NCI-H82 treated with DMSO at 0.1 percent for 48 hours (cell line): ENCODE measurements at regions not wholly inside any gene's neighbourhood (a gene's known extent, or its start where the extent isn't known, plus 50 kb on each side); places are given as distances from the start of the nearest gene placed in this dataset.

ENCODE experiments used
- DNase-seq: peaks from one replicate; lab custom pipeline; 2025; ENCODE audit not compliant: unreplicated experiment; lab: John Stamatoyannopoulos, UW

DNA sequence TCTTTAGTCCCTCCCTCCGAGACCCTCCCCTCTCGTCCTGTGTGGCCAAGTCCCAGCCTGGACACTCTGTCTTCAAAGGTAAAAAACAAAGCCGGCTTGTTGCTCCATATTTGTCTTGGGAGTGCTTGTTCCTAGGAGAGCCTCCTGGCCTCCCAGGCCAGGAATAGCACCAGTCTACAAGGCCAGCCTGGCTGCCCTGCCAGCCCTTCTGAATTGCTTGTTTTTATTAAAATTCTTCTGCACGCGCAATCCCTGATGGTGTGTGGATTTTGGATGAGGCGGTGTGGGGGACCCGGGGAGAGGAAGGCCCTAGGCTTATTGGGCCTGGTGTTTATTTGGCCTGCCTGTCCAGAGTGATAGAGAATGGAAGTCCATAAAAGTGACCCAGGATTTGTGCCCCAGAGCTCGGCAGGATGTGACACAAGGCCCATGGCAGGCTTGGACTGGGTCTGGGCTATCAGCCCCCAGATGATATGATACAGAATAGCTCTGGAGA lies 297.3 kb downstream of the CYP26B1 start:
- no peak for DNase-seq

DNA sequence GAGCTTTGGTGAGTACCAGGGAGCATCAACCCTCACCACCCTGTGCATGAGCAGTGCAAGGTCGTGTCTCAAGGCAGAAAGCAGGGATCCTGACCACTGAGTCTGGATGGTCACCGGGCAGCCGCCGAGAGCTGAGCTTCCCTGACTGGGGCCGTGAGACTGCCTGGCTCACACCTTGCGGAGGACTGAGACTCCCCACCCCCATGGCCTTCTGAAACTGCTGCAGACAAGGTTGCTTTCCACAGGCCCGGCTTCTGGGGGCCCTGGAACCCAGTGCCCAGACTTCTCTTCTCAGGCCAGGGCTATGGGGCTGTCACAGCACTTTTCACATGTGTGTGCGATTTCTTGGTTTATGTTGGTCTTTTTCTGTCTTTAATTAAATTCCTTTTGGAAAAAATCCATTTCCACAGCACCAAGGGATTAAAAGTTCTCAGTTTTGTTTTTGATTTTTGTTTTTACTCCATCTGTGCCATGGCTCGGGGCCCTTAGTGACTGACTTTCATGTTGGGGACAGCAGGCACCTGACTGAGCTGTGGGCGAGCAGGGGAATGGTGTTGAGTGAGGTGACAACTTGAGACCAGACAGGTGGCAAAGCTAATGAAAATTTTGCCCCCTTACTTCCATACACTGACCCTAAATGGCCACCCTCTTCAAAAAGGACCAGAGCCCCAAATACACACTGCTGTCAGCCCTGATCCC lies 297.9 kb downstream of the CYP26B1 start:
- no peak for DNase-seq

DNA sequence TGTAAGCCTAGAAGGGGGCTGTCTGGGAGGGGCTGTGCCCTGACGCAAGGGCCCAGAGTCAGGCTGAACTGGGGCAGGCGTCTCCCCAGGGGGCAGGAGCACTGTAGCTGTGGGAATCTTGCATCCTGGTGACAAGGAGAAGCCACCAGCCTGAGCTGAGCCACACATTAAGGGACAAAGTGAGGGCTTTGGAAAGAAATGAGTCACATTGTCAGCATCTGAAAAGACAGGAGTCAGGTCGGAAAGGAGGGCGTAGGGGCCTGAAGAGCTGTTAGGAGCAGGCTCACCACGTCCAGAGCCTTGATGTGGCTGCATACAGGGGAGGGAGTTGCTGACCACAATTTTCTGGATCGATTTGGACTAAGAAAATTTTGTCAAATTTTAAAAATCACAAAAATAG lies 298.6 kb downstream of the CYP26B1 start:
- no peak for DNase-seq

DNA sequence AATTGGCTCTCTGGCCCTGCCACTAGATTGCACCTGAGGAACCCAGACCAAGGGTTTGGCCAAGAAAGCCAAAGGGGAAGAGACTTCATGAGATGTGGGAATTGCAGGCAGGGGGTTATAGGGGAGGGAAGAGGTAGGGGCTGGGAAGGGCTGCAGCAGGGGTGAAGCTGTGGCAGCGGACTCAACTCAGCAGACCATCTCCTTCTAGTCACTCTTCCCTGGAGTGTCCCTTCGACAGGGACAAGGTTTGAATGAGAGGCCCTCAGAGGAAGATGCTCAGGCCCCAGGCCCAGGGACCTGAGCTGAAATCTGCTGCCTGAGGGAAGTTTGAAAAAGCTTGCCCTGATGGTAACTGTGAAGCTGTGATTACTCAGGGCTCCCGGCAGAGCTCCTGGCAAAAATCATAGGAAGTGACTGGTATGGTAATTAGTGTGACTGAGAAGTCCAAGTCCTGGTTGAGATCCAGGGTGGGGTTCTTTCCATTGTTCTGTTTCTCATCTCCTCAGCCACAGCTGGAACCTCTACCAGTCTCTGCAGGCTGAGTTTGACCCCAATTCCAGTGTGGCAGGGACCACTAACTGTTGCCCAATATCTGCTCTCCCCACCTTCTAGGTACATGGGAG lies 300.9 kb downstream of the CYP26B1 start:
- DNase-seq: no peak

DNA sequence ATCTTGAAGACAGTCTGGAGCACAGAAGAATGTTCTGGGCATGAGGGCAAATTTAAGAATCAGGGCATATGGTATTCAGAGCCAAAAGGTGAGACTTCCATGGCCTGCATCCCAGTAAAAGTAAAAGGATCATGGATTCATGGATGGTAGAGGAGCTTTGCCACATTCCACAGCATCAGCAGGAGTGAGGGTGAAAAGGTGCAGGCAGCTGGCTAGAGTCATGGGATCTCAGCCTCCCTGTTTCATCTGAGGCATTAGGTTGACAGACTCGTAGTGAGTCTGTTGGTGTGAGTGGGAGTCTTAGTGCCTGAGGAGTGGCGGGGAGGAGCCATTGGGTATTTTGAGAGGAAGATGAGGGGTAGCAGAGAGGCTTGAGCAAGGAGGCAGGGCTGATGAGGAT lies 301.6 kb downstream of the CYP26B1 start:
- no peak for DNase-seq

DNA sequence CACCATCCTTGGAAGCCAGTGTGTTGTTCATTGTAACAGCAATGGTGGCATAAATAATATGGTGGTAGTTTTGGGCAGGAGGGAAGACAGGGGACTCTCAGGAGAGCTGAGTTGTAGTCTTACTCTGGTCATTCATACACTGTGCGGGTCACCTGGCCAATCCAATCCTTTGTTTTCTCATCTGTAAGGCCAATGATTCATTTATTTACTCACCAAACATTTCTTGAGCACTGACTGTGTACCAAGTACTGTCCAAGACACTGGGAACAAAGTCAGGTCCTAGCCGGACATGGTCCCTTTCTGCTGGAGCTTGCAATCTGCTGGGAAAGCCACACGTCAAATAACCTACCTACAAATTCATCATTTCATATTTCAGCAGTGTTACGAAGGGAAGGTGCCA lies 302.7 kb downstream of the CYP26B1 start:
- no peak for DNase-seq

DNA sequence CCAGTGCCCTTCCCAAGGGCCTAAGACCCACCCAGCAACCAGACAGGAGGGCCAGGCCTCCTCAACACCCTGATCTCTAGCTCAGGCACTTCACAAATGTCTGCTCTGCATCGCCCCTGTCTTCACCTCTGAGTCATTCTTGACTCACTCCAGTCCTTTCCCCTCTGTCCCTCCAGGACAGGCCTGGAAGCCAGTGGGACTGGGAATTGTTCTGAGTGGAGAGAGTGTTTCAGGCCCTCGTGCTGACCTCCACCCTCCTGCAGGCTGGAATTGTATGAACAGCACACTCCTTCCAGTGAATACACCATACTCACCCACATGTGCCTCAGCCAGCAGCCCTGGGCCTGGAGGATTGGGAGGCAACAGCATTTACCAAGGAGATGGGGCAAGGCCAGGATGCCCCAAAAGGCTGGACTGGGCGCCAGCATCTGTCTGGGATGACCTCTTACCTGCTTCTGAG lies 304.2 kb downstream of the CYP26B1 start:
- no peak for DNase-seq

DNA sequence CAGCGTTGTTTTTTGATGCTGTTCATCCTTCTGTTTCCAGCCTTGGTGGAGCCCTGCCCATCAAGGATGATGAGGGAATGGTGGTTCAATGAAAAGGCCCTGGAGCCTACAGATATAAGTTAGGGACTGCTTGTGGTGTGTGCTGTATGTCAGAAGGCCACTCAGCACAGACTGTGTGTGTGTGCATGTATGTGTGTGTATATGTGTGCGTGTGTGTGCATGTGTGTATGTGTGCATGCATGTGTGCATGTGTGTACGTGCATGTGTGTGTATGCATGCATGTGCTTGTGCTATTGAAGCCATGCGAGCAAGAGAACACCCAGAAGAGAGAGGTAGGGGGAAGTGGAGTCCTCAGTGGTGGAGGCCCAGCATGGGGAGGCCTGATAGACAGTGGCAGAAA lies 304.9 kb downstream of the CYP26B1 start:
- no peak for DNase-seq

DNA sequence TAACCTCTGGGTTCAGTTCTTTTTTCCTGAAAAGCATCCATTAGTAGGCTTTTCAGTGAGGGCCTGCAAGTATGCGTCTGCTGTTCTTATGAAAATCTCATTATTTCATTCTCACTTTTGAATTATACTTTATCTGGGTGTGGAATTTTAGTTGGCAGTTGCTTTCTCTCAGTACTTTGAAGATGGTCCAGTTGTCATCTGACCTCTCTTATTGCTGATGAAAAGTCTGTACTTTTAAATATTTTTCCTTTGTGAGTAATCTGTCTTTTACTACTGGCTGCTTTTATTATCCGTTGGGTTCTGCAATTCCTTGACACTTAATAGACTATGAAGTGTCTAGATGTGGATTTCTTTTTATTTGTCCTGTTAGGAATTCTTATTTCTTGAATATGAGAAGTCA lies 307.8 kb downstream of the CYP26B1 start:
- DNase-seq: no peak

DNA sequence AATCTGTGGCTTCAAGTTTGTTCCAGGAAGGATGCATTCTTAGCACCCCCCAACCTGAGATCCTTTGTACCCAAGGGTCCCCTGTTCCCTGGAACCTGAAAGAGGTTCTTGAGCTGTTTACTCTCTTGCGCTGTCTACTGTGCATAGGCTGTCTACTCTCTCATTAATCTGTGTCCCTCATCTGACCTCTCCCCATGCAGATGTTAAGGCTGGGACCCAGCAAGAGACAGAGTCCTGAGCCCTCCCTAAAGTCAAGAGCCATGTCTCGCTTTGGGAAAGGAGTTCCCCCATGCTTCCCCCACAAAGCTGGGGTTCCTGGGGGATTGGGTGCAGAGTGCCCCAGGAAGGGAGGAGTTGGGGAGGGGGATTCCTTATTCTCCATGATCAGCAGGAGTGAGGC lies 312.9 kb downstream of the CYP26B1 start:
- no peak for DNase-seq

DNA sequence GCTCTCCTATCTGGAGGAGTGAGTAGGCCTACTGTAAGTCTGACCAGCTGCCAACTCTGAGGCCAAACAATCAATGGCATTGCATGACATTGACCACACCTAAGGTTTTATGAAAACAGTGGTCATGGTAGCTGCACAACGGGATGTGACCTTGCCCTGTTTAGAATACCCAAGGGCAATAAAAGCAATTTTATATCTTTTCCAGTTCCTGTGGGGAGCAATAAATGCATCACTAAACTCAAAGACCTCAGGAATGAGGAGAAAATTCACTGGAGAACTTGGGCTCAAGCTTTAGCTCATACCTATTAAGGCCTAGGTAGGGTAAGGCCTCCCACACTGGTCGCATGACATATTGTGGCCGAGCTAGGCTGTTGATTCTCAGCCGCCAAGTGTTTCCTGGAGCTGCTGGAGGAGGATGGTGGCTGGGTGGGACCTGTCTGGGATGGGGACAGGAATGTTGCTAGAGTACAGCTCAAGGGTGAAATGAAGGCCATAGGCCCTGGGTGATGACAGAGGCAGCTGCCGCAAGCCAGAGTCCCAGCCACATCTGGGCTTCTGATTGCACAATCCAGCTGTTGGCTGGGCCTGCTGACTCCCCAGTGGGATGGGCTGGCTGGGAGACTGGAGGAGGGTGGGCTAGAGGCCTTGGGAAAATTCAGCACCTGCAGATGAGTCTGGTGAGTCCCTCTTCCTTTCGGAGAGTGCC lies 313.7 kb downstream of the CYP26B1 start:
- no peak for DNase-seq

DNA sequence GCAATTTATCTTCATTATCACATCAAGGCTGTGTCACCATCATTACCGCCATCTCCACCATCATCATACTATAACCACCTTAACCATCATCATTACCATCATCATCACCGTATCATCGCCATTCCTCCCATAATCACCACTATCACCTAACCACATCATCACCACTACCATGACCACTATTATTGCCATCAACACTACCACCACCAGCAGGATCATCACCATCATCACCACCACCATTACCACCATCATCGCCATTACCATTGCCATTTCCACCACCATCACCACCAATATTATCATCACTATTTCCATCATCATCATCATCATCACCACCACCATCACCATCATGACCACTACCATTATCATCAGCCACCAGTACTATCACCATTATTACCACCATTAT lies 314.4 kb downstream of the CYP26B1 start:
- no peak for DNase-seq

DNA sequence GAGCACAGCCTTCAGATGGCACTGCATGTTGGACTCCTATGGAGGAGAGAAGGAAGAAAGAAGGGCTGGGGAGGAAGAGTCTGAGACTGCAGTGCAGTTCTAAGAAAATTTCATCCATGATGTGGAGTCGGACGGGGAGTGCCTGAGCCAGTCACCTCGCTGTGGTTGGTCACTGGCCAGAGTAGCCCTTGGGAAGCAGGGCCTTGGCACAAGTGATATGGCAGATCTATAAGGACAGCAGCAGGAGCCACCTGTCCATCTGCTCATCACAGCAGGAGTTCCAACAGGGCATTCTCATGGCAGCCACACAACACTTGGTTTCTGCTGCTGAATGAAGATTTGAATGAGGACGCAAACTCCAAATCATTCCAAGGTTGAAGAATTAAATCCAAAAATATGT lies 314.8 kb downstream of the CYP26B1 start:
- no peak for DNase-seq

DNA sequence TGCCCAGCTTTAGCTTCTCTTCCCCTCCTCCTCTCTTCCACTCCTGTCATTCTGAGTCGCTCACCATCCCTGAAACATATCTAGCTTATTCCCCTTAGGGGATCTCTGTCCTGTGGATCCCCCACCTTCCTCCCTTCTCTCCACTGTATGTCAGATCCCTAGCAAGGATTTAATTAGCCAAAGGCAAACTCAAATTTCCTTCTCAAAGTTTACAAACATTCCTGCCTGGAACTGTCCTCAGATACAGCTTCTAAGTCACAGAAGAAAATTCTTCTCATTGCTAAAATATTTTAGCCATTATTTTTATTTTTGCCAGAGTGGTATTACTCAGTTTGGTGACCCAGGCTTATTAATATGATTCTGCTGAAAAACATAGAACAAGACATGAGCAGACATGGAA lies 315.3 kb downstream of the CYP26B1 start:
- DNase-seq: no peak

DNA sequence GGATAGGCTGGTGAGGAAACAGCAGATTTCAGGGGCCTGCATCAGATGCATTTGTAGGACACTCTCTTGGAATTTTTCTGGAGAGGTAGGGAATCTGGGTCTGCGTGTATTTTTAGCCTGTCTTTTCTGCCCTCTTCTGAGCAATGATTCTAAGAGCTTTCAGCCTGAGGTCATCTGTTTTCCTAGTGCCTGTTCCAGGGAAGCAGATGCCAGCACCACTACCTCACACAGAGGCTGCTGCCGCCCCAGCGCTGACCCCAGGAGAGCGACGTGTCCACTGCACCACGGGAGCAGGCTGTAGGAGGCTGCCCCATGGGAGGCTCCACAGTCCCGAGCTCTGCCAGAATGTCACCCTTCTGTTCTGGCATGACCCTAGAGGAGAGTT lies 316.5 kb downstream of the CYP26B1 start:
- DNase-seq: no peak

DNA sequence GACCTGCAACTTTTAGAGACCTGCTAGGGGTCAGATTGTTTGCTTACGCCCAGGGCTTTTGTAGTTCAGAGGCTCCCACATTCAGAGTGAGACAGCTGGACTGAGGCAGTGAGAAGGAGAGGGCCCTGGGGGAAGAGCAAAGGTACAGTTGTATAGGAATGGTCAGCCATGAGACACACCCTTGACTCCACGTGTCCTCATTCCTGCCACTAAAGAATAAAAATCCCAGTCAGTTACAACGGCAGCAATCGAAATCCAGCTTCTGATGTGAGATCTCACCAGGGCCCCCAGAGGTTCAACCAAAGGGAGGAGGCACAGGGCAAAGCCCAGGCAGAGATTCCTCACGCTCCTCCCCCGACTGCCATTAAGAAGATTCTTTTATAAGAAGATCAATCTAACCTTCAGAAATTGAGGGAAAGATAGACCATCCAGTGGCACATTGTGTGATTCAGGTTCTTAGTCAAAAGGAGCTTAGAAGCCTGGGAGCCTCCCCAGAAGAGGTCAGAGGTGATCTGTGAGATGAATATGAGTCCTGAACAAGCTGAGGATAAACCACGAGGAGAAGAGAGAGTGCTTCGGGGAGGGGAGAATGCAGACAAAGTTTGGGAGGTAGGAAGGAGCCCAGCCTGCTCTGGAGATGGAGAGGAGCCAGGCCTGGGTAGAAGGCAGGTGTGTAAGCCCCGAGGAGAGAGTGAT lies 317.0 kb downstream of the CYP26B1 start:
- no peak for DNase-seq

DNA sequence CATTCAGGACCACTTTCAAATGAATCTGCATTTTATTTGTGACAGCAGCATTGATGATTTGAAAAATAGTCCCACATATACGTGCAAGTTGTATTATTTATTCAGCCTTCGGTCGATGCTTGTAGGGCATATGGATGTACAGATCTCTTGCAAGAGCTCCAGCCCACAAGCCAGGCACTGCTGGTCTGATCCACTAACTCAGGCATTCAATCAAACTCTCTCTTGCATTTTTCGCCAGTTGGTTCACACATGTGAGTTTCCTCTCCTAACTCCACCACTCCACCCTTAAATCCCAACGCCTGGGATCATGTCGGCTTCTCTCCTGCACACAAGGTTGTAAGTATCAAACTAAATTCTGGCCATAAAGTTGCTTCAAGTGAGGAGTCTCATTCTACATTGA lies 318.7 kb downstream of the CYP26B1 start:
- DNase-seq: no peak

DNA sequence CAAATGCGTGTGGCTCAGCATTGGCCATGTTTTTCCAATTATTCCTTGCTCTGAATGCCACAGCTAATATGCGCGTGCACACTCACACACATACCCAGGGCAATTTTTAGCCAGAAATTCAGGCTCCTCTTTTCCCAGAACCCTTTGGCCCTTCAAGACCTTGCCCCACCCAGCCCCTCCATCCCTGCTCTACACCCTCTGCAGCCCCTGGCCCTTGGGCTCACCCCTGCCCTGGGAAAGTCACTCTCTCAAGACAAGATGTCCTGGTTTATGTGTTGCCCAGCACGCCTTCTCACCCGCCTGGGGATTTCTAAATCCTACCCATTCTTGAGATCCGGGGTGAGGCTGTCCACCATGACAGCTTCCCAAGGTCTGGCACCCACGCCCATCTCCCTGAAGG lies 319.7 kb downstream of the CYP26B1 start:
- DNase-seq: no peak

DNA sequence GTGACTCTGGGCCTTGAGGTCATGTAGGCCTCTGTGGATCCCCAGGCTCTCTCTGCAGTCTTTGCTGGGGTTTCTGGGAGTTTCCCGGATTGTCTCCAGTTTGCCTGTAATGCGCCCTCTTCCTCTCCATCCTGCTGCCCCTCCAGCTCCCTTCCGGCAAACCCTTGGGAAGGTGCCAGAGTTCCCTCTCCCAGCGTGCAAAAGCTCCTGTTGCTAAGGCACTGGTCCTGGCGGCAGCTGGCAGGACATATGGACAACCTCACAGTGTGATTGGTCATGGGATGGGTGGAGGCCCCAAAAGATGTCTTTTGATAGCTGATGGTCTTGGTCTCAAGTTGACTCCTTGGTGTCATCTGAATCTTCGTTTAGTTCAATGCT lies 320.1 kb downstream of the CYP26B1 start:
- no peak for DNase-seq

DNA sequence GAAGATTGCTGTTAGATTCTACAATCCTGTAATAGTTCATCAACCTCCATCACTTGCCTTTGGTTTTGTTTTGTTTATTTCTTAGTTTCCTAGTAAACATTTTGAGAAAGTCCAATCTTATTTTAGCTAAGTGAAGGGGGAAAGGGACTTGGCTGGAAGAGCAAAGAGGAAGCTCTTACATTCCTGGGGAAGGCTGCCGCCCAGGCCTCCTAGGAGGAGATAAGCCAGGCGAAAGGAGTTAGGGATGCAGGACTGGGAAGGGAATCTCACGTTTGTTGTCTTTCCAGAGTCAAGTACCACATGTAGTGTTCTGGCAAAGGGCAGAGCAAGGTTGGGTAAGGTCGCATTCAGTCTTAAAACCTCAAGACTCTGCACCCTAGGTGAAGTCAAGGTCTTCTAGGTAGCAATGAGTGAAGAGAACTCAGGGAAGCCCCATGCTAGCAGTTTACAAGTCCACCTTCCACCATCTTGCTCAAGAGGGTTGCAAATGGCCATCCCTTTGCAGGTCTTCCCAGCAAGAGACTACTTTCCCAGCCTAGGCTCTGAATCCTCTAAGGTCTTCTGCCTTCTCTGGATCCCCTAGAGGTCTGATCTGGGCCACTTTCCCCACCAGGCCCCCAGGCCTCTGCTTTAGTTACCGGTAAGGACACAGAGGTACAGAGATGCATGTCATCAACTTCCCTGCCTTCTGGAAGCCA lies 320.7 kb downstream of the CYP26B1 start:
- DNase-seq: no peak

DNA sequence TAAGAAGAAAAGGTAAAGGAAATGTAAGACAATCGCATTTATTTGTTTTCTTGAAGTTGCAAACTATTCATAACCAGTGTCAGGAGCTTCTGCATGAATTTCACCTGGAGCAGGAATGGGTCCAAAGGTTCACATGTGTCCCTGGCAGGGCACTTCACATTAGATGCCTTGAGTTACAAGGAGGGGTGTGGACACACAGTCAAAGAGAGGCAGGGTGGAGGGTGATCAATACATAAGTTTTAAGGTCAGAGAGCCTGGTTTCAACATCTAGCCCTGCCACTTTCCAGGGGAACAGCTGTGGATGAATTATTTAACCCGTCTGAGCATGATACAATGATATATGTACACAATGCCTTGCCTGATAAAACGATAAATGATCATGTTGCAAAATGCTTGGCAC lies 321.4 kb downstream of the CYP26B1 start:
- no peak for DNase-seq
